GM12891 (cell line): ENCODE measurements at regions not wholly inside any gene's neighbourhood (a gene's known extent, or its start where the extent isn't known, plus 50 kb on each side); places are given as distances from the start of the nearest gene placed in this dataset.

ENCODE experiments used
- POLR2A ChIP-seq: IDR thresholded peaks from 2 replicates; pipeline ENCODE4 v1.6.1; 2011; ENCODE audit warnings: low read depth, low read length, control low read depth
- POLR2AphosphoS5 ChIP-seq: IDR thresholded peaks from 2 replicates; pipeline ENCODE4 v1.6.1; 2011; ENCODE audit warnings: low read depth, low read length, control low read depth

DNA sequence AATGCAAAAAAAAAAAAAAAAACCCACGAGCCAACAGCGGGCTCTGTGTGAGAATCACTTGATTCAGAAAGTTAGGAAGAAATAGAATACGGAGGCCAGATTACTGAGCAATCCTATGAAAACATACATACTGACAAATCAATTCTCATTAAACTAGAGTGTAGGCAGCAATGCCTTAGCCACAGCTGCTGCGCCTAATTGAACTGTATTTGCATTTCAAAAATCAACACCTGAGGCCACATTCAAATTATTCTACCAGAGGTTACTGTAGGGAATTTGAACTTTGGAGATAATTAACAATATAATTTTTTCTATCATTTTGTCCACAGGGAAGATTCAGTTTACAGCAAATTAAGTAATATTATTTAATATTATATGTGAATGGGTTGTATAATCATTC lies 138.4 kb upstream of the PLD5 start:
- TF ChIP-seq POLR2A, result no peak
- no peak for TF ChIP-seq POLR2AphosphoS5
